Cardiac muscle cell (in vitro differentiated cells and primary cell): ENCODE measurements at regions not wholly inside any gene's neighbourhood (a gene's known extent, or its start where the extent isn't known, plus 50 kb on each side); places are given as distances from the start of the nearest gene placed in this dataset.

ENCODE experiments used
- DNase-seq, 2 donors: peaks; one replicate each; pipeline versions ENCODE4 v3.0.0 to v3.0.0-alpha.2; 2010 to 2017; ENCODE audit warnings: low read depth in 1 of 2, low spot score in 1 of 2
- H3K27ac ChIP-seq: fragments of 200-600 bp; sonication (generic); 2 replicates; pipeline ENCODE4 v1.5.1; 2016
- H3K27me3 ChIP-seq: fragments of 200-600 bp; sonication (generic); 2 replicates; pipeline ENCODE4 v1.6.0; 2016; ENCODE audit warnings: control low read depth
- H3K36me3 ChIP-seq: fragments of 200-600 bp; sonication (generic); 2 replicates; pipeline ENCODE4 v1.5.1; 2016; ENCODE audit warnings: control low read depth
- H3K4me1 ChIP-seq: fragments of 200-600 bp; sonication (generic); 2 replicates; pipeline ENCODE4 v1.8.1; 2017; ENCODE audit warnings: low read depth, mild to moderate bottlenecking, mixed run types
- H3K4me3 ChIP-seq: fragments of 200-600 bp; sonication (generic); 2 replicates; pipeline ENCODE4 v1.5.1; 2016; ENCODE audit warnings: mild to moderate bottlenecking
- H3K9me3 ChIP-seq: fragments of 200-600 bp; sonication (generic); 2 replicates; pipeline ENCODE4 v1.5.1; 2017; ENCODE audit warnings: low read depth, mild to moderate bottlenecking, control low read depth
- TF ChIP-seq, protein P1 (sequence below): IDR thresholded peaks from 2 replicates; pipeline ENCODE4 v1.5.1; 2012; ENCODE audit warnings: low read depth, mild to moderate bottlenecking, low read length

DNA sequence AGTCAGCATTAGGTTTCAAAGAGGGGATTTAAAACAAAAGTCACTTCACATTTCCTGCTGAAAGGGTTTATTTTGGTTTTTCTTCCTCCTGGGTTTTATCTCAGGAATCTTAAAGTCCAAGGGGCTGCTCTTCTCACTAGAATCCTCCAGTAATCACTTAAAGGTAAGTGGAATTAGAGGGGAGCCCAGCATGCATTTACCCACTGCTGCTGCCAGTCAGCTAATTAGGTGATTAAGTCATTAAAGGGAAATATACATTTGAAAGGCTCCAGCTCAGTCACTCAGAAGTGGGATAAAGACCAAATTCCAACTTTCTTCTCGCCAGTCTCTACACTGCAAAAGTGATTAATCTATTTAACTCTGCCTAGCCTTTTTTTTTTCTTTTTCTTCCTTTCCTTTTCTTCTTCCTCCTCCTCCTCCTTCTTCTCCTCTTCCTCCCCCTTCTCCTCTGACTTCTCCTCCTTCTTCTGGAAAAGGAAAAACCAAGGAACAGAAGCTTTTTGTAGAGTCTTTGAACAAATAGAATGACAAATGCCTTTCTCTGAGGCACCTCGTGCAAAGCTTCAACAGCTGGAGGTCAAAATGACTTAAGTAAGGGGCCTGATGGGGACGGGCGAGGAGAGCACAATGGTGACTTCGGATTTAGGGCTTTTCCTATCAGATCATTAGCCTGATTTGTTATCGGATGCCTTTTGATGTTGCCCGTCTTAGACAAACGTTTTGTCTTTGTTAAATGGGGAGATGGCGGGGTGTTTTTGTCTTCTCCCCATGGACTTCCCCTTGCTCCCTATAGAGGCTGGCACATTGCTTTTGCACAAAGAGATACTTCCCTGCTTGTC, 617.6 kb downstream of the IRX1 start:
- H3K4me1 ChIP-seq: no peaks in the 10 kb centered on the region
- no peaks in the 10 kb centered on the region for H3K27me3 ChIP-seq
- TF ChIP-seq, protein P1, sequence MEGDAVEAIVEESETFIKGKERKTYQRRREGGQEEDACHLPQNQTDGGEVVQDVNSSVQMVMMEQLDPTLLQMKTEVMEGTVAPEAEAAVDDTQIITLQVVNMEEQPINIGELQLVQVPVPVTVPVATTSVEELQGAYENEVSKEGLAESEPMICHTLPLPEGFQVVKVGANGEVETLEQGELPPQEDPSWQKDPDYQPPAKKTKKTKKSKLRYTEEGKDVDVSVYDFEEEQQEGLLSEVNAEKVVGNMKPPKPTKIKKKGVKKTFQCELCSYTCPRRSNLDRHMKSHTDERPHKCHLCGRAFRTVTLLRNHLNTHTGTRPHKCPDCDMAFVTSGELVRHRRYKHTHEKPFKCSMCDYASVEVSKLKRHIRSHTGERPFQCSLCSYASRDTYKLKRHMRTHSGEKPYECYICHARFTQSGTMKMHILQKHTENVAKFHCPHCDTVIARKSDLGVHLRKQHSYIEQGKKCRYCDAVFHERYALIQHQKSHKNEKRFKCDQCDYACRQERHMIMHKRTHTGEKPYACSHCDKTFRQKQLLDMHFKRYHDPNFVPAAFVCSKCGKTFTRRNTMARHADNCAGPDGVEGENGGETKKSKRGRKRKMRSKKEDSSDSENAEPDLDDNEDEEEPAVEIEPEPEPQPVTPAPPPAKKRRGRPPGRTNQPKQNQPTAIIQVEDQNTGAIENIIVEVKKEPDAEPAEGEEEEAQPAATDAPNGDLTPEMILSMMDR: no peak
- H3K9me3 ChIP-seq: no peaks in the 10 kb centered on the region
- no peak overlapping the region for H3K27ac ChIP-seq
- DNase-seq: no peak
- H3K4me3 ChIP-seq: no peak overlapping the region
- no peaks in the 10 kb centered on the region for H3K36me3 ChIP-seq

DNA sequence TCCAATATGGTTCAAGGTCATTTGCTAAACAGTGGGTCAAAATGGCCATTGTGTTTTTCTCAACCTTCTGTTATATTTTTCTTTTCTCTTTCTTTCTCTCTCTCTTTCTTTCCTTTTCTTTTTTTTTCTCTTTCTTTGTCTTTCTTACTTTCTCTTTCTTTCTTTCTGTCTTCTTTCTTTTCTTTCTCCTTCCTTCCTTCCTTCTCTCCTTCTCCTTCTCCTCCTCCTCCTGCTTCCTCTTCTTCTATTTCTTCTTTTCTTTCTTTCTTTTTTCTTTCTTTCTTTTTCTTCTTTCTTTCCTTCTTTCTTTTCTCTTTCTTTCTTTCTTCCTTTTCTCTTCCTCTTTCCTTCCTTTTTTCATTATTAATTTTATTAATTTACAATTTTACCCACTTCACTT, 619.5 kb downstream of the IRX1 start:
- DNase-seq: no peak
- no peaks in the 10 kb centered on the region for H3K4me1 ChIP-seq
- H3K27ac ChIP-seq: no peak overlapping the region
- H3K4me3 ChIP-seq: no peak overlapping the region
- TF ChIP-seq, protein P1: no peak
- H3K9me3 ChIP-seq: no peaks in the 10 kb centered on the region
- no peaks in the 10 kb centered on the region for H3K27me3 ChIP-seq
- H3K36me3 ChIP-seq: no peaks in the 10 kb centered on the region

DNA sequence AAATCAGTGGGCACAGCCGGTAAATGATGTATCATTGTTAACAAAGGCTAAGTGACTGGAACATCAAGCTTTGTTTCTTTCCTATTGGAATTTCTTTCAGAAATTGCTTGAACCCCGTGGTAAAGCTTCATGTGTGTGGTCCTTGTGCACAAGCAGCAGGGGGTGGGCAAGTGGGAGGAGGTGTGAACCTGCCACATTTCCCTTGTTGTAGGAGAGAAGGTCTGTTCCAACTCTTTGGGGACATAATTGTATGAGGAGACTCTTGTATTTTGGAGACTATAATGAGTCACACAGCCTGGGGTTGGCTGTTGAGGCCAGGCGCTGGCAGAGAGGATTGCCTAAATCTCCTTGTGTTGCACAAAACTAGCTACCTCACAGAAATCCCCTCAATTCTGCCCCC, 620.5 kb downstream of the IRX1 start:
- Histone ChIP-seq H3K4me1 (no peaks in the 10 kb centered on the region), H3K9me3 (no peaks in the 10 kb centered on the region), H3K27ac (no peak overlapping the region), H3K27me3 (no peaks in the 10 kb centered on the region), H3K4me3 (no peak overlapping the region), H3K36me3 (no peaks in the 10 kb centered on the region)
- no peak for DNase-seq
- TF ChIP-seq, protein P1: no peak

DNA sequence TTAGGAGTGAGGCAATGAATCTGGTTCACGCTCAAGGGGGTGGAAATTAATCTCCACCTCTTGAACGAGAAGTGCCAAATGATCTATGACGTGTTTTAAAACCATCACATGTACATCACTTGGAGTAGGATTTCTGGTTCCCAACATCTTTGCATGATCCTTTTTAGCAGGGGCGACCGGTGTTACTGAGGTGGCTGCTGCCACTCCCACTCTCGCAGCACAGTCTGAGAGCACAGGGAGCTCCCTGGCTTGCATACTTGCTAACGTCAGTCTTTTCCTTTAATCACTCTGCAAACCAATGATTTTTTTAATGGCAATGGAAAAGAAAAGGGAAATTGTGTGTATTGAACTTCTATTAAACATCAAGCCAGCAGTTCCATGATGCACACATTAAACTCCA, 624.4 kb downstream of the IRX1 start:
- no peak for DNase-seq
- TF ChIP-seq, protein P1: no peak
- H3K27me3 ChIP-seq: no peaks in the 10 kb centered on the region
- no peaks in the 10 kb centered on the region for H3K9me3 ChIP-seq
- no peaks in the 10 kb centered on the region for H3K4me1 ChIP-seq
- no peaks in the 10 kb centered on the region for H3K36me3 ChIP-seq
- no peak overlapping the region for H3K4me3 ChIP-seq
- no peak overlapping the region for H3K27ac ChIP-seq

DNA sequence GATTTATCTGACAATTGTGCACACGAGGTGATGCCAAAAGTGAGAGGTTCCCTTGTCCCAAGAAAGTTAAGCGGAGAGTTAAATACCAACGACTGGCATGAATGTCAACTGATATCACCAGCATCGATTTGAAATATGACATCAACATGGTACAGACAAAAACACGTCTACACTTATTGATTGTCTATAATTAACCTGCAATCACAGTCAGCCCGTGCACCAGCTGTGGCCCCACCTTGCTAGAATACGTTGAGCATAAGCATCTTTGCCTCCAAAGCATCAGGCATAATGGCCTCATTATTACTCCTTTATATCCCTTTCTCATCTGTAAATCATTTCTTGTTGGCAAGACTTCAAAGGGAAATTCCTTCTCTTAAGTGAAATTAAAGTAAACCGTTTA, 625.4 kb downstream of the IRX1 start:
- Histone ChIP-seq H3K4me1 (no peaks in the 10 kb centered on the region), H3K9me3 (no peaks in the 10 kb centered on the region), H3K4me3 (no peak overlapping the region), H3K27ac (no peak overlapping the region), H3K27me3 (no peaks in the 10 kb centered on the region), H3K36me3 (no peaks in the 10 kb centered on the region)
- TF ChIP-seq, protein P1: no peak
- DNase-seq: no peak
